ENCODE measurements at regions not wholly inside any gene's neighbourhood (a gene's known extent, or its start where the extent isn't known, plus 50 kb on each side); places are given as distances from the start of the nearest gene placed in this dataset.
"Not testable (repeated sequence)": the region's sequence is repeated elsewhere in the genome, so short reads cannot be mapped to it uniquely, and the experiment has no call there.

DNA sequence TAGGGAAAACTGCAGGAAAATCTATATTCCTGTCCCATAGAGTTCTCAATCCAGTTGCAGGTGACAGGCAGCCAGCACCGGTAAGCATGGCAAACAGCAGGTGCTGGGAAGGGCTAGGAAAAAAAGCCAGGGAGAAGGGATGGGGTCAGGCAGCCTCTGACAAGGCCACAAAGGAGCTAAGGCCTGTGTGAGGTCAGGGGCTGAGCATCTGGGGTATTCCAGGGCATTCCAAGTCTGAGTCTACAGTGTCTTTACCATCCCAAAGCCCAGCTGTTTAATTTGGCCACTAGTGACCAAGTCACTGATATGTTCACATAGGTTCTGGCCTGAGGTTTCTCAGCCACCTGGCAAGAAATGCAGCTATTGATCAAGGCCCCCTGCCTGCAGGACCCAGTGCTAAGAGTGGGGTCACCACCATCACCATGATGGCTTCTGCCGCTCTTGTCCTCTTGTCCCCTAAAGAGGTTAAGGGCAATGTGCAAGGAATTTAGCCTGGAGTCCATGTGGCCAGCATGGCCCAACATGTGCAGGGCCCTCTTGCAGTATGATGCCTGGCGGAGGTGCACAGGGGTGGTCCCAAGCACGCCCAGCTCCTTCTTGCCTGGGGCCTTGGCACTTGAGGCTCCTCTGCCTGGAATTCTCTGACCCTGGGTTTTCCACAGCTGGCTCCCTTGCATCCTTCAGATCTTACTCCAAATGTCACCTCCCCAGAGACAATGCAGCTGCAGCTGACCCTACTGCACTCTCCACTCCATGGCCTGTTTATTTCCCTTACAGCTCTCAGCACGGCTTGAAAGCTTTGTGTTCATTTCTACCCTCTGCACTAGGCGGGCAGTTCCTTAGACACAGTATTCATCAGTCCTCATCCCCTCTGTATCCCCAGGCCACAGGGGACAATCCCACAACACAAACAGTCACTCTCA lies 213.1 kb downstream of the MSX2 start:
- TF ChIP-seq, protein P1, sequence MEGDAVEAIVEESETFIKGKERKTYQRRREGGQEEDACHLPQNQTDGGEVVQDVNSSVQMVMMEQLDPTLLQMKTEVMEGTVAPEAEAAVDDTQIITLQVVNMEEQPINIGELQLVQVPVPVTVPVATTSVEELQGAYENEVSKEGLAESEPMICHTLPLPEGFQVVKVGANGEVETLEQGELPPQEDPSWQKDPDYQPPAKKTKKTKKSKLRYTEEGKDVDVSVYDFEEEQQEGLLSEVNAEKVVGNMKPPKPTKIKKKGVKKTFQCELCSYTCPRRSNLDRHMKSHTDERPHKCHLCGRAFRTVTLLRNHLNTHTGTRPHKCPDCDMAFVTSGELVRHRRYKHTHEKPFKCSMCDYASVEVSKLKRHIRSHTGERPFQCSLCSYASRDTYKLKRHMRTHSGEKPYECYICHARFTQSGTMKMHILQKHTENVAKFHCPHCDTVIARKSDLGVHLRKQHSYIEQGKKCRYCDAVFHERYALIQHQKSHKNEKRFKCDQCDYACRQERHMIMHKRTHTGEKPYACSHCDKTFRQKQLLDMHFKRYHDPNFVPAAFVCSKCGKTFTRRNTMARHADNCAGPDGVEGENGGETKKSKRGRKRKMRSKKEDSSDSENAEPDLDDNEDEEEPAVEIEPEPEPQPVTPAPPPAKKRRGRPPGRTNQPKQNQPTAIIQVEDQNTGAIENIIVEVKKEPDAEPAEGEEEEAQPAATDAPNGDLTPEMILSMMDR (IDR thresholded peaks at IDR 0.05; ENCODE audit: insufficient read depth, low read depth, low read length, missing control alignments) = no peak
- DNase-seq (ENCODE audit: low read depth) = no peak
- H3K4me3 ChIP-seq (ENCODE audit: low read depth, low read length) = no peak overlapping the region

DNA sequence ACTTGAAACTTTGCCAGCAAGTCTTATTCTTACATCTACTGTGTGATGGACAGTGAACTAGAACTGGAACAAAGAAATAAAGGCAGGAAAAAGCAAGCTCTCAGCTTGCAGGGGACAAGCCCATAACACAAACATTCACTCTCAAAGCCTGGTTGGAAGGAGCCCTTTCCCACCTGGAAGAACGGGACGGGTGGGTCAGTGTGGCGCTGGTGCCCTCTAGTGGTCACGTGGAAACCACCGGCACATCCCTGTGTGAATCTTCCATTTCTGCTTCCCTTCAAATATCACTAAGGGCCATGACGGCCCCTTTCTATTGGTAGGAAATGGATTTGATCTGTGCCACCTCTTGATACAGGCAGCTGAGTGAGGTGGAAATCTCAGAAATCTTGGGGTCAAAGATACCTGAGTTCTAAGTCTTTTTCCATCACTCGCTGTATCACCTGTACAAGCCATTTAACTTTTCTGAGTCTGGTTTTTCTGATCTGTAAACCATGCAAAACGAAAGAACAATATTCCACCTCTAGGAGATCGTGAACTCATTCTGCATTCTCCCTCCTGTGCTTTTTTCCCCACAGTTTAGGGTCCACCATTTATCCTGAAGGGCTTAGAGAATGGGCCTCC lies 211.6 kb downstream of the MSX2 start:
- TF ChIP-seq, protein P1 (IDR thresholded peaks at IDR 0.05; ENCODE audit: insufficient read depth, low read depth, low read length, missing control alignments) = peak; percentile 95
- peak; percentile 35 for DNase-seq (ENCODE audit: low read depth)
- no peak overlapping the region for H3K4me3 ChIP-seq (ENCODE audit: low read depth, low read length)

DNA sequence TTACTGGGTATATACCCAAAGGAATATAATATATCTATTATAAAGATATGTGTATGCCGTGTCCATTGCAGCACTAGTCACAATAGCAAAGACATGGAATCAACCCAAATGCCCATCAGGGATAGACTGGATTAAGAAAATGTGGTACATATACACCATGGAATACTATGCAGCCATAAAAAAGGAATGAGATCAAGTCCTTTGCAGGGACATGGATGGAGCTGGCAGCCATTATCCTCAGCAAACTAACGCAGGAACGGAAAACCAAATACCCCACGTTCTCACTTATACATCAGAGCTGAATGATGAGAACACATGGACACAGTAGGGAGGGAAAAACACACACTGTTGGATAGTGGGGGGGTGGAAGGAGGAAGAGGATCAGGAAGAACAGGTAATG lies 206.7 kb downstream of the MSX2 start:
- not testable (repeated sequence) for DNase-seq (ENCODE audit: low read depth); H3K4me3 ChIP-seq (ENCODE audit: low read depth, low read length)

DNA sequence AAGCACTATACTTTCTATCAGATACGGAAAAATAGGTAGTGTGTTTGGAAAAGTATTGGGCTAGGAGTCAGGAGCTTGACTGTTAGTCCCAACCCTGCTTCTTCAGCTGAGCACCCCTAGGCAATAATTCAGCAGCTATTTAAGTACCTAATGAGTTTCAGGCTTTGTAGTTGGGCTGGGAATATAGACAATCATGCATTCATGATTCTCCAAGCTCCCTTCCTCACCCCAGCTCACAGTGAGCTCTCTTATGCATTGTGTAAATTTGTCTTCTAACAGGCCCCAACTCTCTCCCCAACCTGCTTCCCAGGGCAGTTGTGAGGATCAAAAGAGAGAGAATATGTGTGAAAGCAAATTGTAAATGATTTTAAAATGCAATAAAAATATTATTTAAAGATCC lies 201.2 kb downstream of the MSX2 start:
- no peak overlapping the region for H3K4me3 ChIP-seq (ENCODE audit: low read depth, low read length)
- TF ChIP-seq, protein P1 (IDR thresholded peaks at IDR 0.05; ENCODE audit: insufficient read depth, low read depth, low read length, missing control alignments) = no peak
- no peak for DNase-seq (ENCODE audit: low read depth)

DNA sequence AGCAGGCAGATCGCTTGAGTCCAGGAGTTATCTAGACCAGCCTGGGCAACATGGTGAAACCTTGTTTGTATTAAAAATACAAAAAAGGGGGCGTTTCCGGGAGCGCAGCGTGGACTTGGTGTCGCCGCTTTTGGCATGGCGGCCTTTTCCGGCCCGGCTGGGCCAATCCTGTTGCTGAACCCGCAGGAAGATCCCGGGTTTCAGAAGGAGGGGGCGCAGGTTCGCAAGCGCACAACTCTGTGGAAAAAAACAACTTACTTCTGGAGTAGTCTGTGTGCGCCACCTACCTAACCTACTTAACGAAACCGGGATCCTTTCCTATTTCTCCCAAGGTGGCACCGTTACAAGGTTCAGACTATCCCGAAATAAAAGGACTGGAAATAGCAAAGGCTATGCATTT lies 198.6 kb downstream of the MSX2 start:
- no peak for DNase-seq (ENCODE audit: low read depth)
- H3K4me3 ChIP-seq (ENCODE audit: low read depth, low read length) = no peak overlapping the region
- TF ChIP-seq, protein P1 (IDR thresholded peaks at IDR 0.05; ENCODE audit: insufficient read depth, low read depth, low read length, missing control alignments) = no peak

DNA sequence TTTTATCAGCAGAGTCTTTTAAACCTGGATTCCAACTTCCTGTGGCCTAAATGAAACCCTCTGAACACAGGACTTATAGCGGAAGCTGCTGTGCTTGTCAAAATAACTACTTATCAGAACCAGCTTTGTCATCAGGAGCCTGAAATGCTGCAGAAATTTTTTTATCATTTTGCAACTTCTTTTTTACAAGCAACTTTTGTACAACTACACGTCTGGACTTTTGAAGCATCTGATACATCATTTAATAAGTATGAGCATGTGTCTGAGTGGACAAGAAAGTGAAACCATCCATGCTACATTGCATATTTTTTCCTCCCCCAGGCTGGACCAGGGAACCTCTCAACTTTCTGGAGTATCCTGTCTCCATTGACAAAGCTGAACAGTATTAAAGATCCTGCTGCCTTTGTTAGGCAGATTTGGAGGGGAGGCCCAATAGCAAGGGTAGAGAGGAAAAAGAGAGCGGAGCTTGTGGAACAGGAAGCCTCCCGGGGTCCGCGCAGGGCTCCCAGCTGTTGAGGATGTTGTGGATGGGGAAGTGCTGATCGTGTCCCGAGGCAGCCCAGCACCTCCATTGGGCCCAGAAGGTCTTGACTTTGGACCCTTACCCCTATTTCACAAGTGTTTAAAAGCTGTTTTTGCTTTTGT lies 196.6 kb downstream of the MSX2 start:
- no peak for DNase-seq (ENCODE audit: low read depth)
- TF ChIP-seq, protein P1 (IDR thresholded peaks at IDR 0.05; ENCODE audit: insufficient read depth, low read depth, low read length, missing control alignments) = no peak
- no peak overlapping the region for H3K4me3 ChIP-seq (ENCODE audit: low read depth, low read length)

DNA sequence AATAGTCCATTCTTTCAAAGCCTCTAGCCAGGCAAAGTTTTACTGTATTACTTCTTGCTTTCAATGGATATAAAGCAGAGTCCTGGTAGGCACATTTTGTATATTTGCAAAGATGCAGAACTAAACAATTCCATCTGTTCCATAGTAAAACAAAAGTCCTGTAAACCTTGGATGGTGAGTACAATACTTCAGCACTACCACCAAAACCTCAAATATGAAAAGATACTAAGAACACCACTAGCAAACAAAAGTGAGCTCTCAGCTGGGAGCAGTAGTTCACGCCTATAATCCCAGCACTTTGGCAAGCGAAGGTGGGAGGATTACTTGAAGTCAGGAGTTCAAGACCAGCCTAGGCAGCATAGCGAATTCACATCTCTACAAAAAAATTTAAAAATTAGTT lies 195.0 kb downstream of the MSX2 start:
- no peak overlapping the region for H3K4me3 ChIP-seq (ENCODE audit: low read depth, low read length)
- TF ChIP-seq, protein P1 (IDR thresholded peaks at IDR 0.05; ENCODE audit: insufficient read depth, low read depth, low read length, missing control alignments) = no peak
- DNase-seq (ENCODE audit: low read depth) = no peak

All from GM12865 (cell line).